HG03060 (cell line): ENCODE measurements at regions not wholly inside any gene's neighbourhood (a gene's known extent, or its start where the extent isn't known, plus 50 kb on each side); places are given as distances from the start of the nearest gene placed in this dataset.

ENCODE experiments used
- ATAC-seq: cut with Tn5 transposase; IDR thresholded peaks from one replicate; pipeline ENCODE4 v1.9.1; 2021; ENCODE audit warnings: low read depth, moderate number of reproducible peaks; ENCODE audit not compliant: unreplicated experiment

- ATAC-seq, result no peak
Observed at GRCh38 chr14:100436745-100437406, 113.7 kb downstream of the SLC25A47 start.

- no peak for ATAC-seq
Observed at GRCh38 chr14:100438271-100438670, 115.1 kb downstream of the SLC25A47 start.

- no peak for ATAC-seq
Observed at GRCh38 chr14:100438678-100439592, 115.8 kb downstream of the SLC25A47 start.

- ATAC-seq, result no peak
Observed at GRCh38 chr14:100439781-100440180, 116.6 kb downstream of the SLC25A47 start.

- no peak for ATAC-seq
Observed at GRCh38 chr14:100440207-100440631, 117.1 kb downstream of the SLC25A47 start.

GRCh38 chr14:100440758-100441203 lies 117.6 kb downstream of the SLC25A47 start:
- ATAC-seq, result no peak

- no peak for ATAC-seq
Observed at GRCh38 chr14:100441271-100441947, 118.3 kb downstream of the SLC25A47 start.

- ATAC-seq, result no peak
Observed at GRCh38 chr14:100442036-100442435, 118.9 kb downstream of the SLC25A47 start.

- no peak for ATAC-seq
Observed at GRCh38 chr14:100442498-100443490, 119.7 kb downstream of the SLC25A47 start.

- ATAC-seq, result no peak
Observed at GRCh38 chr14:100443603-100444002, 120.5 kb downstream of the SLC25A47 start.

GRCh38 chr14:100445436-100446088 lies 122.4 kb downstream of the SLC25A47 start:
- ATAC-seq, result no peak

- no peak for ATAC-seq
Observed at GRCh38 chr14:100446572-100446971, 123.4 kb downstream of the SLC25A47 start.

GRCh38 chr14:100448376-100448775 lies 125.2 kb downstream of the SLC25A47 start:
- no peak for ATAC-seq

GRCh38 chr14:100449225-100449987 lies 126.3 kb downstream of the SLC25A47 start:
- no peak for ATAC-seq

- ATAC-seq, result no peak
Observed at GRCh38 chr14:100450049-100450448, 126.9 kb downstream of the SLC25A47 start.

- no peak for ATAC-seq
Observed at GRCh38 chr14:100450736-100451135, 127.6 kb downstream of the SLC25A47 start.

GRCh38 chr14:100451264-100451663 lies 128.1 kb downstream of the SLC25A47 start:
- no peak for ATAC-seq

- no peak for ATAC-seq
Observed at GRCh38 chr14:100453930-100454329, 130.8 kb downstream of the SLC25A47 start.

- ATAC-seq, result no peak
Observed at GRCh38 chr14:100454437-100454836, 131.3 kb downstream of the SLC25A47 start.
